ENCODE measurements at regions not wholly inside any gene's neighbourhood (a gene's known extent, or its start where the extent isn't known, plus 50 kb on each side); places are given as distances from the start of the nearest gene placed in this dataset.
"Not testable (repeated sequence)": the region's sequence is repeated elsewhere in the genome, so short reads cannot be mapped to it uniquely, and the experiment has no call there.

DNA sequence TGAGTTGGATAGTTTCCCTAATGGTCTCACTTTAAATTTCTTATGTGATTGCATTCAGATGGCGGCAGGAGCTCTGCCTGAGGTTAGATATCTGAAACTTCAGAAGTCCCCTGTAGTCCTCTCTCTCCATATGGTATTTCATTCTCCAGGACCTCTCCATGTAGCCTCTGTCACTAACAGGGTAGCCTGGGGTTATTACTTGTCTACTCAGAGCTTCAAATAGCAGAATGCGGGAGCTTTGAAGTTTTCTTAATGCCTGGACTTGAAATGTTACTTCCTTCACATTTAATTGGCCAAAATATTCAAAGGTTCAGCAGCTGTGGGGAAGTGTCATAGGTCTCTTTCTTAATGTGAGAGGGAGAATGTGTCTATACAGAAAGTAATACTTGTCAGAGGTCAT is 1370.4 kb downstream of the GRIK2 start:
- no peak for DNase-seq (ENCODE audit: low read depth)

DNA sequence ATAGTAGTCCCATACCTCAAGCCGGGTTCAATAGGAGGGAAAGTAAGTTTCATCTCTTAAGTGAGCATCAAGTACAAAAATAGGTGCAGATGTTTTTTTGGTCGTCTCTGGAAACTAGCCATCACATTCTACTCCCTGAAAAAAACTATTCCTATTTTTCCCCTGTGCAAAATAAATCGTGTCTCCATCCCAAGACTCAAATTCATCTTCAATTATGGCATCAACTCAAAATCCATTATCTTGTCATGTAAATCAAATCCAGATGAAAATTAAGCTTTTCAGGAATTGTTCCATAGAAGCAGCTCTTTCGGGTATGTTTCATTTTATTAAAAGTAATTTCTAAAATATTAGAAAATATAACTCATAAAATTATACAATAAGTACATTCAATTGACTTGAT is 1368.4 kb downstream of the GRIK2 start:
- DNase-seq (ENCODE audit: low read depth): no peak

DNA sequence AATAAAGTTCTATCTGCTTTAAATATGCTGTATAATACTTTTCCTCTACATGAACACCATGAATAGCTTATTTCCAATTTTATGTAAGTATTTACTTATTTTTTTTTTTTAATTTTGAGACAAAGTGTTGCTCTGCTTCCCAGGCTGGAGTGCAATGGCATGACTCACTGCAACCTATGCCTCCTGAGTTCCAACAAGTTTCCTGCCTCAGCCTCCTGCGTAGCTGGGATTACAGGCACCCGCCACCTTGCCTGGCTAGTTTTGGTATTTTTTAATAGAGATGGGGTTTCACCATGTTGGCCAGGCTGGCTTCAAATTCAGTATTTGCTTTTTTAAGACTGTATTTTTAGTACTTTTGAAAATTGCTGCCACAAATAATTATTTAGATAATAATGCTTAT is 1365.9 kb downstream of the GRIK2 start:
- DNase-seq (ENCODE audit: low read depth): peak; percentile 6

DNA sequence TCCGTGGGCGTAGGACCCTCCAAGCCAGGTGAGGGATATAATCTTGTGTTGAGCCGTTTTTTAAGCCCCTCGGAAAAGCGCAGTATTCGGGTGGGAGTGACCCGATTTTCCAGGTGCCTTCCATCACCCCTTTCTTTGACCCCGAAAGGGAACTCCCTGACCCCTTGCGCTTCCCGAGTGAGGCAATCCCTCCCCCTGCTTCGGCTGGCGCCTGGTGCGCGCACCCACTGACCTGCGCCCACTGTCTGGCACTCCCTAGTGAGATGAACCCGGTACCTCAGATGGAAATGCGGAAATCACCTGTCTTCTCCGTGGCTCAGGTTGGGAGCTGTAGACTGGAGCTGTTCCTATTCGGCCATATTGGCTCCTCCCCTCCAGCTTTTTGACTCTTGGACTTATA is 1365.0 kb downstream of the GRIK2 start:
- DNase-seq (ENCODE audit: low read depth): not testable (repeated sequence)

DNA sequence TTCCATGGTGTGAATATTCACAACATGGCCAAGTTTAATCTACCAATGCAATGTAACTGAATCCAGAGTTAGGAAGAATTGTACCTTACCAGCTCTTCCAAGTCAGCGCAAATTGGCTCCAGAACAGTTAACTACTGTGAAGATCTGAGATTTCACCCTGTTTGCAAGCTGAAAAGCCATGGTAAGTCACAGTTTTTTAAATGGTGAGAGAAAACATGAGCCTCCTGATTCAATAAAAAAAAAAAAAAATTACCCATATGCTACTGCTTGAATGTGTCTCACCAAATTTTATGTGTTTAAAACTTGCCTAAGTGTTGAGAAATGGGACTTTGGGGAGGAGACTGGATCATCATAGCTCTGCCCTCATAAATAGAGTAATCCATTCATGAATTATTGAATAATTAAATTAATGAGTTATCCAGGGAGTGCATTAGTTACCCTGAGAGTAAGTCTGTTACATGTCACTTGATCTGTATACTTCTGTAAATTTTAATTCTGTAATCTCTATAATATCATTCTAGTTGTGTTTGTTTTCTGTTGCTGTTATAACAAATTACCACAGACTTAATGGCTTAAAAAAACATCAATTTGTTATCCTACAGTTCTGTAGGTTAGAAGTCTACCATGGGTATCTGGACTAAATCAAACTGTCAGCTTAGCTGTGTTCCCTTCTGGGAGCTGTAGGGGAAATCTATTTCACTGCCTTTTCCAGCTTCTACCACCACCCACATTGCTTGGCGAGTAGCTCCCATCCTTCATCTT is 1355.9 kb downstream of the GRIK2 start:
- no peak for DNase-seq (ENCODE audit: low read depth)

DNA sequence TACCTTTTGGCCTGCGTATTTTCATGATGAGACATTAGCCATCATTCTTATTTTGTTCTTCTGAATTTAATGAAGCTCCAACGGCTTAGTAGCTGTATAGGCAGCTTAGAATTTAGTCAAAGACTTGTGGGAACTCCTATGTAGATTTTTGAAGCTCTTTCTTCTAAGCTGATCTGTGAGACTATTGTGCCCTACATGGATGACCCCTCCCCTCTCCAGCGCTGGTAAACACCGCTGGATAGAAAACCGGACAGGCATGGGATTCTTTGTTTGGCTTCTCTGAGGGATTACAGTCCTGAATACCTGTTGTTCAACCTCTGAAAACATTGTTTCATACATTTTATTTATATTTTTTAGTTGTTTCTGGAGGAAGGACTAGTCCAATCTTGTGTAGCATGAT is 1353.4 kb downstream of the GRIK2 start:
- no peak for DNase-seq (ENCODE audit: low read depth)

DNA sequence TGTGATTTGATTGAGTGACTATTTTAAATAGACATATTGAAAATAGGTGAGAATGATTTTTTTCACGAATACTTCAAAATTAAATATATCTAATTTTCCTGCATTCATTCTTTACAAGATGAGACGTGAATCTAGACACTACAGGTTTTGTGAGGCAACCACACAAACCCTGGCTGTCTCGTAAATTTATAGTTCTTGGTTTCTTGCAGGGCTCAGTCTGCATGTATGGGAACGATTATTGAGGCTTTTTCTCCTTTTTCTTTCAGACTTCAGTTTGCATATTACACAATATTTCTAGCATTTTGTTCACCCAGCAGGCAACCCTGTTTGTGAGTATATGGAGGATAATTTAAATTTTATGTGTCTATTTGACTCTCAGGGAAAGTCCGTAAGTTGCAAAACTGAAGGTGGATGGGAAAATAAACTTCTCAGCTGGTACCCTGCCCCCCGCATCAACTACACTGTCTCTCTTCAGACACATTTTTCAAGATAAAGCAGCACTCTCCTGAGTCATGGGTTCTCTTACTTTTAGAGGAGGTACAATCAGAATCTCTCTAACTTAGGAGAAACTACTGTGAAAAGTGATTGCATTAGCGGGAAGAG is 1349.3 kb downstream of the GRIK2 start:
- DNase-seq (ENCODE audit: low read depth): no peak

DNA sequence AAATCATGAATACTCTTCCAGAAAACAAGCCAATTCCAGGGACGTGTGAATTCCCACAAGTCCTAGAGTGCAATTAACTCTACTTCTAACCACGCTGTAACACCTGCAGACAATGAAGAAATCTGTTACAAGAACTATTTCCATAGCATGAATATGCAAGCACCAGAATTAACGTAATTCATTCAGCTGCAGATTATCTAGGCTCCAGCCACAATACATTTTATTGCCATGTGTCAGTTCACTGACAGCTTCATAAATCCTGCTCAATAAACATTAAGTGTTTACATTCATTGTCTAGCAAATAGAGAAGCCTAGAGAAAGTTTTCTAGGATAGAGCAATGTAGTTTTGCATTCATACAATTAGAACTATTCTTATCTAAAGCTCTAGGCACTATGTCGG is 1348.5 kb downstream of the GRIK2 start:
- DNase-seq (ENCODE audit: low read depth): peak; percentile 15

DNA sequence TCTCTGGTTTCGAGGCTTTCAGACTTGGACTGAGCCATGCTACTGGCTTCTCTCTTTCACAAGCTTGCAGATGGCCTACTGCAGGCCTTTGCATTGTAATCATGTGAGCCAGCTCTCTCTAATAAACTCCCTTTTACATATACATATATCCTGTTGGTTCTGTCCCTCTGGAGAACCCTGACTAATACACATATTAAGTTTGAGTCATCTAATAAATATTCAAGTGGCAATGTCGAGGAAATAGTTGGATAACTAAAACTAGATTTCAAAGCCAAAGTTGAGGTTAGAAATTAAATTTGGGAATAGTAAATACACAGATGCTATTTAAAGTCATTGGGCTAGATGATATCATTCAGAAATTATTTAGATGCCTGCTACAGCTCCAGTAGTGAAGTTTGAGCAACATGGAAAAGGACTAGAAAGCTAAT is 1343.4 kb downstream of the GRIK2 start:
- DNase-seq (ENCODE audit: low read depth): peak; percentile 64

DNA sequence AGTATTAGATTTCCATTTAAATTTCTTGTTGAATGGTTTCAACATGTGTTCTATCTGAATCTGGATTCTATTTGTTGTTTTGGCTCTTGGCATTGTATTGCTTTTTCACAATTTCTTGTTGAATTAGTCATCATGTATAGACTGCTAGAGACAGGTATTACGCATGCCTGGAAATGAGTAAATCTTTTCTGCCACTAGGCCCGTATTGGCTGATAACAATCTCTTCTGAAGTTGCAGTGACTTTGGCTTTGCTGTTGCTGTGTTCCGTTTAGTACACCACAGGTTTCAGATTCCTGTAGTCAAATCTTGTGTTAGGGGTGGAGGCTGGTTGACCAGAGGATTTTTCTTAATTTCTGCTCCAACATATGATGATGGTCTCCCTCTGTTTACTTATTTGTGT is 1339.4 kb downstream of the GRIK2 start:
- peak; percentile 45 for DNase-seq (ENCODE audit: low read depth)

DNA sequence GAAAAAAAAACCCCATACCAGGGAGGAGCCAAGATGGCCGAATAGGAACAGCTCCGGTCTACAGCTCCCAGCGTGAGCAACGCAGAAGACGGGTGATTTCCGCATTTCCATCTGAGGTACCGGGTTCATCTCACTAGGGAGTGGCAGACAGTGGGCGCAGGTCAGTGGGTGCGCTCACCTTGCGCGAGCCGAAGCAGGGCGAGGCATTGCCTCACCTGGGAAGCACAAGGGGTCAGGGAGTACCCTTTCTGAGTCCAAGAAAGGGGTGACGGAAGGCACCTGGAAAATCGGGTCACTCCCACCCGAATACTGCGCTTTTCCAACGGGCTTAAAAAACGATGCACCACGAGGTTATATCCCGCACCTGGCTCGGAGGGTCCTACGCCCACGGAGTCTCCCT is 1328.6 kb downstream of the GRIK2 start:
- not testable (repeated sequence) for DNase-seq (ENCODE audit: low read depth)

DNA sequence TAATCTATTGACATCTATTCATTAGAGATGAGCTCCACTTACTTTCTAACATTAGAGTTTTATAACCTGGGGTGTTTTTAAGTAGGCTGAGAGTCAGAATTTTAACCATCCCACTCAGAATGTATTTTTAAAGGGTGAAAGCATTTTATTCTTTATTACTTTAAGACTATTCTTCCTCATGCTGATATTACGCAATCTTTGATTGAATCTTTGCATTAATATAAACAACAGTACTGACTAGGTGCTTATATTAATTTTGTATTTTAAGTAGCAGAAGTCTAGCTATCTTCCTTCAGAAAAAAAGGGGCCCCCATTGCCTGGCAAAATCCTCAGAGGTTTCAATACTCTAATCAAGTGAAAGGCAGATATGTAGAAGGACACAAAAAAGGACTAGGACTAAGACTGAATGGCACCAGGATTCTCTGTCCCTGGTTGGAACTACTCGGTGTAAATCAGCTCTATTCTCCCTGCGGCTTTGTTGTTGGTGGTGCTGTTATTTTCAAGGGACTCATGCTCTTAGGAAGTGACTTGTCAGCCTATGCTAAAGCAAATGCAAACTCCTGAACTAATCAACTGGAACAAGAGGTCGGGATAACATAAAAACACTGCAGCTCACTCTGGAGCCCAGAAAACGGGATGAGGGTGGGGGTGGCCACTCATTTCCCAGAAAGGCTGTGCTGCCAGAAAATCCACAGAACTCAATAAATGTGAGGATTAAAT is 1324.4 kb downstream of the GRIK2 start:
- DNase-seq (ENCODE audit: low read depth): no peak

DNA sequence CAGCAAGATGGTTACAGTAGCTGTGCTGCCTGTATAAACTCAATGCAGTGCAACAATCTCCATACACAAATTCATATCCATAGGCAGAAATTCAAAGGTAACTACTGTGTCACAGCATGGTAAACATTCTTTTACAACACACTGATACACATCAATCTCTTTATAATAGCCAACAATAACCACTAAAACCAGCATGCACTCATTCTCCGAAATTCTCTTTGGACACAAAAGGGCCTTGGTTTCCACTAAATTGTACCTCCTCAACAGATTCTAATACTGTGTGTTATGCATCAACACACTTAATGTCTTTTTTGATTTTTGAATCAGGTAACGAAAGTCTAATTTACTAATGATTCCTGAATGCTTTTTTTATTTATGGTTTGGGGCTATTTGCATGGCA is 1323.7 kb downstream of the GRIK2 start:
- no peak for DNase-seq (ENCODE audit: low read depth)

DNA sequence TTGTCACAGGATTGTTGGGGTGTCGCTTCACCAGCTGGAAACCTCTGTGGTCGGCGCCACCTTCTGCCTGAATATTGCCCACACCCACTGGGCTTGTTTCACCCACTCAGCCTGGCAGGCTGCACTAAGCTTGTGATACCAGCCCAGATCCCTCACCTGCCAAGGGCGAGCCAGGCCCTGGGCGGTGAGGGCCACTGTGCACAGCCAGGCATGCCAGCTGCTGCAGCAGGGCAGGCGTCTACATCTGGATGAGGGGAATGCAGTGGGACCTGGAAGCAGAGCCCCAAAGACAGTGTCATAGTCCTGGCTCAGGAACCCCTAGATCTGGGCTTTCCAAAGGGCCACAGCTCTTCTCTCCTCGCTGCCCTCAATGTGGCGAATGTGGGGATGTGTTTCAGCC is 1307.5 kb downstream of the GRIK2 start:
- DNase-seq (ENCODE audit: low read depth): no peak

DNA sequence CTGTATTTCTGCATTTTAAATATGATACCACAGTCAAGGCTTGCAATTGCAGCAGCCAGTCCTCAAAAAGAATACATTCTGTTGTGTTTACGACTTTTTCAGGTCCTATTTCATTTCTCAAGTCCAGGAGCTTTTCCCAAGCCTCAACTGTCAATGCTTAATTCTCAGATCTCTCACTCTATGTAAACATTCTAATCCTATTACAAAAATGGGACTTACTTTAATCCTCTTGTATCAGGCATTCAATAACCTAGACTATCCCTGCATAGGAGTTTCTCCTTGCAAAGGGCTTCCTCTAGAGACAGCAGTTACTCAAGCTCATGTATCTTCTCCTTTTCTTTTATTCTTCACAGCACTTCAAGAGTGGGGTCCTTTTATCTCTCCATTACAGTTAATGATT is 1293.0 kb downstream of the GRIK2 start:
- DNase-seq (ENCODE audit: low read depth): no peak

DNA sequence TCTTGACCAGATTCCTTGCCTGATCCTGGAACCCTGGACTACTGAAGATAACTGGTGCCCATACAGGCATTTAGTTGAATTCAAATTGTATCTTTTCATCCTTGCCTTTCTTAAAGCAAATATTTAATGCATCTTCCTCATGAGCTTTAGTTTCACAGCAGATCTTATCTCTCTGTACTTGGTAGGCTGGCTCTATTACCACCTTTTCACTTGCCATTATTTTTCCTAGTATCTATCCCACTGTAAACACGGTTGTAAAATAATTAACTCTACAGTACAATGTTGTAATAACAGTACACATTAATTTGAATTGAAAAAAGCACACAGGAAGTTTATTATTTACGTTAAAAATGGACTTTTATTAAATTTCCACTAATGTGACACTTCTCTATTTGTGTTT is 1286.9 kb downstream of the GRIK2 start:
- no peak for DNase-seq (ENCODE audit: low read depth)

DNA sequence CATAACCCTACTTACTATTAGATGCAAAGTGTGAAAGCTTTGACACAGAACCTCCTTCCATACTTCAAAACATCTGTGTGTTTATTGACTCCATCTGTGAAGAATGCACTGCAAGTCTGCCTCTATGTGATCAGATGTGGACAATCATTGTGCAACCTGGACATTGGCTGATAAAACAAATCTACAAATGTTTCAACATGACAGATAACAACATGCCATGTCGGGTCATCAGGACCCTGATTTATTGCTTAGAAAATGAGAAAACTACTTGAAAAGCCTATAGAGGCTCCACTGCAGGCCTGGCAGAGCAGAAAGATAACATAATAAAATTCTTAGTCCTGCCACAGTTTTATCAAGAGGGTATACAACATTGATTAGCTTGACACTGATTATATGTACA is 1286.4 kb downstream of the GRIK2 start:
- DNase-seq (ENCODE audit: low read depth): no peak

DNA sequence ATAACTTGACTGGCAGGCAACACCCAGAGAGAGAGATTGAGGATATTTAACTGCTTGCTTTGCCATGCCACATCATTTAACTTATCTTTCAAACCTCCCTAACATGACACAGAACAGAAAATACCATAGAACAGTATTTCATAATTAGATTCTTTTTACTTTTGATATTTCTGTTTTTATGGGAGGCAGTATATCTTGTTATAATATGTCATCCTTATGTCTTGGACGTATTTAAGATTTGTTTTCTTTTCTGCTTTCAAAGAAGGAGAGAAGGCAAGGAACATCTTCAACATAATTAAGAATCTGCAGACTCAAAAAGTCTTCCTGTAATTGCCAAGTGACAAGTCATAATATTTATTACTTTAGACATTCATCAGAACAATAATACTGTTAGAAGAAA is 1283.7 kb downstream of the GRIK2 start:
- no peak for DNase-seq (ENCODE audit: low read depth)

DNA sequence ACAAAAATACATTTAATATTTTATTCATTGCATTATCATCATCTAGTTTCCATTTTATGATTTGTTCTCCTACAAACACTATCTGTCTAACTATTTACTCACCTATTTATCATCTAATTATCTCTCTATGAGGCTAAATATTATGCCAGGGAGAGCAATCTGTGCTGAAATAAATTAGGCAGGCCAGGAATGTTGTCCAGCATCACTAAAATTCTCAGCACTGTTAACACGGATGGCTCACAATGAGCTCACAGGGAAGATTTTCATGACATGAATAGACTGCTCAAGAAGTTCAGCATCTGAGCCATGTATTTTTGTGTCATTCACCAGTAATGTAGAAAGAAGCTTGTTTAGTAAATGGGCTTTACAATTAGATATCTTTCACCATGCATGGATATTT is 1277.2 kb downstream of the GRIK2 start:
- DNase-seq (ENCODE audit: low read depth): no peak

DNA sequence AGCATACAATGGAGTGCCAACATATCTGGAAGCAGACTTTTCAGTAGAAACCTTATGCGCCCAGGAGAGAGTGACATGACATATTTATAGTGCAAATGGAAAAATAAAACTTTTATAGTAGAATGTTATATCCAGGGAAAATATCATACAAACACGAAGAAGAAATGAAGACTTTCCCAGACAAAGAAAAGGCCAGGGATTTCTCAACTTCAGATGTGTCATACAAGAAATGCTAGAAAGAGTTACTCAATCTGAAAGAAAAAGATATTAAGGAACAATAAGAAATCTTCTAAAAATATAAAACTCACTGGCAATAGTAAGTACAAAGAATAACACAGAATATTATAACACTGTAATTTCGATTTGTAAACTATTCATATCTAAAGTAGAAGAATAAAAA is 1269.3 kb downstream of the GRIK2 start:
- DNase-seq (ENCODE audit: low read depth): no peak

DNA sequence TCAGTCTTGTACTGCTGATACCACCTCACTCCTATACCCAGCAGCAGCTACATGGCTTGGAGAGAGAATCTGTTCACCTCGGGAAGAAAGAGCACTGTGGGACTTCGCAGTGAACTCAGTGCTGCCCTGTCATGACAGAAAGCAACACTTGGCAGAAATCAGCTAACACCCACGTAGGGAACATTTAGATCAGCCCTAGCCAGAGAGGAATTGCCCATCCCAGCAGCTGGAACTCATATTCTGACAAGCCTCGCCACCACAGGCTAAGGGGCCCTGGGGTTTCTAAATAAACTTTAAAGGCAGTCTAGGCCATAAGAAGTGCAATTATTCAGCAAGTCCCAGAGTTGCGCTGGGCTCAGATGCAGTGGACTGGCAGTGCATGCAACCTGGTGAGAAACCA is 1266.8 kb downstream of the GRIK2 start:
- DNase-seq (ENCODE audit: low read depth): no peak

DNA sequence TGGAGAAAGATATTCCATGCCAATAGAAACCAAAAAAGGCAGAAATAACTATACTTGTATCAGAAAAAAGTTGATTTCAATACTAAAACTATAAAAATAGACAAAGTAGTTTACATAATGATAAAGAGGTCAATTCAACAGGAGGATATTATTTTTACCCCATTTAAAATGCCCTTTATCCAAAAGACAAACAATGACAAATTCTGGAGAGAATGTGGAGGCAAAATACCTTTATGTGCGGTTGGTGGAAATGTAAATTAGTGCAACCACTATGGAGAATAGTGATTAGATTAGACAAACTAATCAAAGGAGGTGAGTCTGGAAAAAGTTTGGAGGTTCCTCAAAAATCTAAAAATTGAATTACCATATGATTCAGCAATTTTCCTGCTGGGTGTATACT is 1262.3 kb downstream of the GRIK2 start:
- no peak for DNase-seq (ENCODE audit: low read depth)

DNA sequence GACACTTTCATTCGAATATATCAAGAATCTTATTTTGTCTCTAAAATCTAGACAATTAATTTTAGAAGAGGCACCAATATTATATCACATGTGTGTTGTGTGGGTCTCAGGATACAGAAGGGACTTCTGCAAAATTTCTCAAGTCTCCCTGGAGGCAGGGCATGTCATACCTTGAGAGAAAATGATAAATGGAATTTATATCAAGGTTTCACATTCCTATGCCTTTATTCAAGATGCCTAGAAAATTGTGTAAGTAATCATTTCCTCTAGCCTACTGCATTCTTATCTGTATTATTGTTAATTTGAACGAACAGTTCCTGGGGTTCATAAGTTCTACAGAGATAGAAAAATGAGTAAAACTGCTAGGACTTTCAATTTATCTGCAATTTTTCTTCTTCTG is 1247.9 kb downstream of the GRIK2 start:
- DNase-seq (ENCODE audit: low read depth): no peak

Measured in M059J (cell line).